GM18520 (cell line): ENCODE measurements at regions not wholly inside any gene's neighbourhood (a gene's known extent, or its start where the extent isn't known, plus 50 kb on each side); places are given as distances from the start of the nearest gene placed in this dataset.
"Not testable (repeated sequence)": the region's sequence is repeated elsewhere in the genome, so short reads cannot be mapped to it uniquely, and the experiment has no call there.

Experiments used
- ATAC-seq: cut with Tn5 transposase; IDR thresholded peaks from one replicate; pipeline ENCODE4 v1.9.1; 2021; ENCODE audit not compliant: unreplicated experiment

DNA sequence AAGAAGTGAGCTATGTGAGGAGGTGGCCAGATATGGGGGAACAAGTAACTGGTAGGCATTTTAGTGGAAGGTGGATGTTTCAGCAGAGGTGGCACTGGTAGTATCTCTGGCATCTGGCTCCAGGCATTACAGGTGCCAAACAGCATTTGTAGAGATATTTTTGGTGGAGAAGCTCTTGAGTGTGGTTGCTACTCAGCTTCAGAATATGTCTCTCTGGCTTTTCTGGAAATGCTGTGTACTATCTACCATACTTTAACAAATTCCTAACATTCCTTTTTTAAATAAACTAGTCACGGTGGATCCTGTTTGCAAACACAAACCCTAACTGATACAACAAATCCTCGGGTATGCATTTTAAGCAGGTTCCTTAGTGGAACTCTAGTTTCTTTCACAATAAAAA is 128.0 kb downstream of the BARX2 start:
- ATAC-seq: no peak

- no peak for ATAC-seq
Observed at GRCh38 chr11:129505266-129505665, 129.6 kb downstream of the BARX2 start.

DNA sequence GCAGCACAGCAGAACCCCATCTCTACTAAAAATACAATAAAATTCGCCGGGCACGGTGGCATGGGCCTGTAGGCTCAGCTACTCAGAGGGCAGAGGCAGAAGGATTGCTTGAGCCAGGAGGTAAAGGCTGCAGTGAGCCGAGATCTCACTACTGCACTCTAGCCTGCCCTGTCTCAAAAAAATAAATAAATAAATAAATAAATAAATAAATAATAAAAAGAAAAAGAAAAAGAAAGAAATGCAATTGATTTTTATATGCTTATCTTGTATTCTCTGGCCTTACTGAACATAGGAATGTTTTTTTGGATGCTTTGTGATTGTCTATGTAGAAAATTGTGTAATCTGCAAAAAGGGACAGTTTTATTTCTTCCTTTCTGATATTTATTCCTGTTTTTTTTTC is 132.5 kb downstream of the BARX2 start:
- no peak for ATAC-seq

- ATAC-seq: no peak
Observed at GRCh38 chr11:129528296-129528695, 152.6 kb downstream of the BARX2 start.

DNA sequence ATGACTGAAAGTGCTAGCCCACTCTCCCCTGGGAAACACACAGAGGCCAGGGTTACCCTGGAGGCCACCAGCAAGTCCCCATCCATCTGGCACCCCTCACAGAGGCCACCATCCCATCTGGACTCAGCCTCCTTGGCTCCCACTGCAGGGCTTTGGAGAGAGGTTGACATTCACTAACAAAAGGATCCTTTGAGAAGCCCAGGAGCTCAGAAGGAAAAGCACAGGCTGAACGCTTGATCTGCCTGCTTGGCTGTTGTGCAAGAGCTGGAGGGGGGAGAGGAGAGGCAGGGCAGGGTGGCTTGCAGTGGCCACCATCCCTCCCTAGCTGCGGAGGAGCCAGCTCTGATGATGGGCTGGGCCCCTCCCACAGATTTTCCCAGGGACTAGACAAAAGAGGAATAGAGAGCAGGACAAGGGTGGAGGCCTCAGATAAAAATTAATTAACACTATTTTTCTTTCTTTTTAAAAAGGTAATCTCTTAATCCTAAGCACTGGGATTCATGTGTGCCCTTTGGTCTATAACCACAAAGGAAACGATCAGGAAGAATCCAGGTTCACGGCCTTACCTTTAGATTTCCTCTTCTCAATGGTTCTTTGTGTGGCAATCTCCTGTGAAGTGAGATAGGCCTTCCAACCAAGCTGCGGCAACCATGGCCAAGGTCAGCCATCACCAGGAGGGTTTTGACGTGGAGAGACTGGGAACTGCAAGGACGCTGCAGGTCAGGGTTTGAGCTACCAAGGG is 154.7 kb downstream of the BARX2 start:
- no peak for ATAC-seq

DNA sequence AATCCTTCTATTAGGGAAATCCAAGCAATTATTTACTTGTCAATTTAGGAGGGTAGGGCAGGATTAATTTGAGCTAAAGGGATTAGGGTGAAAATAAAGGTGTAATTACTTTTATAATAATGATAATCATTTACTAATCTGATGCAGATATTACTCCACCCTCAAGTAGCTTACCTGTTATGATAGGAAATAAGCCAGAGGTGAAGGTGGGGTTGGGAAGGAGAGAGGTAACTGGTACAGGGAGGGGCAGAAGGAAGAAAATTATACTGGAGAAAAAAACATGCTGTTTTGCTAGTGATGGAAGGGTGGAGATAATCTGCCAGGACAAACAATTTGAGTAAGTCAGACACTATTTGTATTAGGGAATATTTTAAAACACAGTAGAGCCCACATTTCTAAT is 157.7 kb downstream of the BARX2 start:
- no peak for ATAC-seq

DNA sequence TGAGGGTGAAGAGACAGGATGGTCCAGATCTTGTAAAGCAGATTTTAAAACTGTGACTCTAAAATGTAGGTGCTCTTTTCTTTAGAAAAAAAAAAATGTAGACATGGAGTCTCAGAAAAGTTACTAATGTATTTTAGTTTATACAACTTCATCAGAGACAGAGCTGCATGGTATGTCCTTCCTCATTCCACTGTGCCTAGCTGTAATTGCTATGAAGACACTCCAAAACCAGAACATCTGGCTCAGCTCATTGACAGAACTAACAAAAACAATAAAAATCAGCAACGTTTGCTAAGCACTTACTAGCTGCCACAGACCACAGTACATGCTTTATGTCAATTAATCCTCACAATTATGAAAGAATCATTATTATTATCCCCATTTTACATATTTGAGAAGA is 160.7 kb downstream of the BARX2 start:
- no peak for ATAC-seq

DNA sequence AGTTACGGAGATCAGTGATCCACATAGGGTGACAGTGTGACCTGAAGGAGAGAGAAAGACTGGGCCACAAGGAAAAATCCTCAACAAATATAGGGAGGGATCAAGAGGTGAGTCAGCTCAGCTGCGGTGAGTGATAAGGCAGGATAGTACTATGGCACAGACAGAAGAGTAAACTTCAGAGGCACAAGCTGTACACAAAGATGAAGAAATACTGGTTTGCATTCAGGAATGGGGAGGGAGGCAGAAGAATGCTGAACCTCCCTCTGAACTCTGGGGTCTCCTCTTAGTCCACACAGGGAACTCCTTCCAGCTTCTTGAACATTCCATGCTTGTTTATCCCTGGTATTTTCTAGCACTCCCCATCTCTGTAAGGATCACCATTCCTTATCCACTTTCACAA is 162.7 kb downstream of the BARX2 start:
- no peak for ATAC-seq

DNA sequence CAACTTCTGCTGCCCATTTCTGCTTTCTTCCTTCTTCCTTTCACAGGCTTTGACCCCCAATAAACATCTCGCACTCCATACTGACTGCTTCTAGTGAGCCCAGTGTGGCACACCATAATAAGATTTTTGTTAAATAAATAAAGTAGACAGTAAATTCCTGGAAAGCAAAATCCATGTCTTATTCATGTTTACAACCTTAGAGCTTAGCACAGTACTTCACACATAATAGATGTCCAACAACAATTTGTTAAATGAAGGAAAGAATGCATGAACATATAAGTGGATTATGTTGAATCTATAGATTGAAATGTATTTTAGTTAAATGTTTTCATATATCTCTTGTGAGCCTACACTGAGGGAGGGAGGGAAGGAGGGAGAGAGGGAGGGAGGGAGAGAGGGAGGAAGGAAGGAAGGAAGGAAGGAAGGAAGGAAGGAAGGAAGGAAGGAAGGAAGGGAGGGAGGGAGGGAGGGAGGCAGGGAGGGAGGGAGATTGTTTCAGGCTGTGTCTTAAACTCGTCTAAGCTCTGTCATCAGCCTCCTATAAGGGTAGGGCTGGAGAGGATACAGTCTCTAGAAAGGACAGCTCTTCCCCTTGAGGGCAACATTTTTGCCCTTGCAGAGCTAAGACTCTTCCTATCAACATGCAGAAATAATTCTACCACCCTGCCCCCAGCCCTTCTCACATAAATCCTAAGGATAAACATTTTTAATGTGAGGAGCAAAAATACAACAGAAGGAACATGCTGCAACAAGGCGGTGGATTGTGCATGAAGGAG is 168.1 kb downstream of the BARX2 start:
- ATAC-seq: no peak

- ATAC-seq: no peak
Observed at GRCh38 chr11:129544691-129545090, 169.0 kb downstream of the BARX2 start.

DNA sequence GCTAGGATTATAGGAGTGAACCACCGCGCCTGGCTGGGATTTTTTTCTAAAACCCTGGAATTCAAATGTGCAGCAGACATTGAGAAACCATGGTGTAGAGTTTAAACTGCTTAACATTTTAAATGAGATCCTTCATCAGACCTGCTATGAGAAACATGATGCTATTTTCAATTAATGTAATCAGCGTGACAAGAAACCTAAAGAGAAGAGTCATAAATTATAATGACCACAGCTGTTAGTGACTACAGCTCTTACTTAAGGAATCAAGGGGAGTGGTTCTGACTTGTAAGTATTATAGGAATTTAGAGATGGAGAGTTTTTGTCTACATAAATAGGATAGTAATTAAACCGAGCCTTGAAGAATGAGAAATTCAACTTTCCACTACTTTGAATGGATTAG is 170.6 kb downstream of the BARX2 start:
- no peak for ATAC-seq

DNA sequence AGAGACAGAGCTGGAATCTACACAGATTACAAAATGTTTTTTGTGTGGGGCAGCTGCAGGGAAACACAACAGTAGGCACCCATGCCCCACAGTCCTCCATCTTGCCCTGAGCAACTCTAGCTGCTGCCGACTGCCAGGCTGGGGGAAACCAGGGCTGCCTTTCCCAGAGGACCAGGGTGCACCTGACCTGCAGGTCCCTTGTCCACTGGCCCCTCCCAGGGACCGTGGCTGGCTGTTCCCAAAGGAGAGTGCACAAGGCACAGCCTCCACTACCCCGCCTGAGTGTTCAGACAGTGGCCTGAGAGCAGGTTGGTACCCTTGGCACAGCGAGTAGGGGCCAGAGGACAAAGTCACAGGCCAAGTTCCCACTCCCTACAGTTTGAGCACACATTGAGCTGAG is 181.8 kb downstream of the BARX2 start:
- no peak for ATAC-seq

- ATAC-seq: no peak
Observed at GRCh38 chr11:129569007-129569406, 193.4 kb downstream of the BARX2 start.

DNA sequence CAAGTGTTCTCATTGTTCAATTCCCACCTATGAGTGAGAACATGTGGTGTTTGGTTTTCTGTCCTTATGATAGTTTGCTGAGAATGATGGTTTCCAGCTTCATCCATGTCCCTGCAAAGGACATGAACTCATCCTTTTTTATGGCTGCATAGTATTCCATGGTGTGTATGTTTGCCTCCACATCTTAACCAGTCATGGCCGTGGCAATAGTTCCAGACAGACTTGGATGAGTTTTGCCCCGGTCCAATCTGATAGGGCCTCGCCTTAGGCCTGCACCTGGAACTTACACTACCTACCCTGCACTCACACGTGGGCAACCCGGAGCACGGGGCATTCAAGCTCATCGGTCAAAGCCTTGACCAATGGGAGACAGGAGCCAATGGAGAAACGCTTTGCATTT is 197.0 kb downstream of the BARX2 start:
- ATAC-seq: not testable (repeated sequence)

DNA sequence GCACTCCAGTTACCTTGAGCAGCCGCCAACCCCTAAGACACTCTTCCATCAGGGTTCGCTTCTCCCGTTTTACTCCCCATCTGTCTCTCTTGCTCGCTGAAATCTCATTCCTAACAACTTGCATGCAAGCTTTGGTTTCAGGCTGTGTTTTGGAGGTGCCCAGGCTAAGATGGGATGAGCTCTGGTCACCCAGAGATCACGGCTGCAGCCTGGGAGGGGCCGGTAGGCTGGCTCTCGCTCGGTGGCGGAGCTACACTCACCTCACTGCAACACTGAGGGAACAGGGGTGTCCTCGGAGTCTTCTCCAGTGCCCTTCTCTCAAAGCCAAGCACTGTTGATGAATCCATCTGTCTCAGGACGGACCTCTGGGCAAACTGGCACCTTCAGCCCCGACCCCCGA is 197.5 kb downstream of the BARX2 start:
- no peak for ATAC-seq

GRCh38 chr11:129574431-129574830 is 198.8 kb downstream of the BARX2 start:
- ATAC-seq: no peak

GRCh38 chr11:129576652-129577051 is 201.0 kb downstream of the BARX2 start:
- ATAC-seq: no peak

DNA sequence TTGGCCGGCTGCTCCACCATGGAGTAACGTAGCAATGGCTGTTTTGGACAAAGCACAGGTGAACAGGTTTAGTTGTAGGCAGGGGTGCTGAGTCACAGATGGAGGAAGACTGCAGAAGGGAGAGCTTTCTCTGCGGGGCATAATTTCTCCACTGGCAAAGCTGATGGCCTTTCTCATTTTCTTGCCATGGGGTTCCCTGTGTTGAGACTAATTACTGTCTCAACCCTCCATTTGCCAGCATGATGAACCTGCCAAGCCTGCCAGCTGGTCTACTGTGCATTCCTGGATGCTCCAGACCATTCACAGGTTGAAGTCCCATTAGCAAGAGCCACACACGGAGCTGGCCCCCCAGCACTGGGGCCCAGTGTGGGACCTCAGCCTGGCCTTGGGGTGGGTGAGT is 202.4 kb downstream of the BARX2 start:
- ATAC-seq: no peak

DNA sequence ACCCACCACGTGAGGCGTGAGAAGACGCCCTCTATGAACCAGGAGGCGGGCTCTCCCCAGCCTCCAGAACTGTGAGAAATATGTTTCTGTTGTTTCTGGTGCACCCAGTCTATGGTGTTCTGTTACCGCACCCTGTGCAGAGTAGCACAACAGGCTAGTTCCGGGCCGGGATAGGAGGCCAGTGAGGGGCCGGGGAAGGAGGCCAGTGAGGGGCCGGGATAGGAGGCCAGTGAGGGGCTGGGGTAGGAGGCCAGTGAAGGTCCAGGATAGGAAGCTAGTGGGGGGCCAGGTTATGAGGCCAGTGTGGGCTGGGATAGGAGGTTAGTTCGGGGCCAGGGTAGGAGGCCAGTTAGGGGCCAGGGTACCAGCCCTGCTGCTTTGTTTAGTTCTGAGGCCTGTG is 204.6 kb downstream of the BARX2 start:
- no peak for ATAC-seq

- no peak for ATAC-seq
Observed at GRCh38 chr11:129584316-129584715, 208.7 kb downstream of the BARX2 start.

- no peak for ATAC-seq
Observed at GRCh38 chr11:129589190-129589860, 213.7 kb downstream of the BARX2 start.
